ENCODE measurements at regions not wholly inside any gene's neighbourhood (a gene's known extent, or its start where the extent isn't known, plus 50 kb on each side); places are given as distances from the start of the nearest gene placed in this dataset.

- Histone ChIP-seq H3K18ac (ENCODE audit: low read depth, low read length) (no peak overlapping the region), H2BK120ac (ENCODE audit: low read depth, low read length) (no peak overlapping the region), H3K79me1 (ENCODE audit: low read depth in 1 of 2, low read length in 2 of 2) (no peaks in the 10 kb centered on the region), H3K9me3 (ENCODE audit: control insufficient read depth, insufficient read depth, low read length) (peaks cover 5% of the 10 kb centered on the region; the same call in 1 of the 2 replicates), H3K4me3 (ENCODE audit: insufficient read depth, low read depth, low read length) (no peak overlapping the region), H2BK20ac (ENCODE audit: low read depth, low read length) (no peak overlapping the region), H3K36me3 (ENCODE audit: control insufficient read depth, insufficient read depth, low read length) (no peaks in the 10 kb centered on the region), H3K4me1 (ENCODE audit: control insufficient read depth, insufficient read depth, low read length) (no peaks in the 10 kb centered on the region), H3K27ac (ENCODE audit: insufficient read depth, low read length) (no peak overlapping the region), H3K9me1 (ENCODE audit: insufficient read depth, low read length) (no peaks in the 10 kb centered on the region), H2BK5ac (ENCODE audit: low read depth, low read length, poor library complexity, severe bottlenecking) (no peak overlapping the region), H3K14ac (replicated peaks; ENCODE audit: low read depth, low read length) (no peak overlapping the region), H2AK9ac (replicated peaks; ENCODE audit: low read depth, low read length, poor library complexity) (no peak overlapping the region), H2AFZ (replicated peaks; ENCODE audit: low read length, poor library complexity) (no peak overlapping the region), H3K23ac (ENCODE audit: low read depth, low read length) (no peak overlapping the region), H4K20me1 (ENCODE audit: insufficient read depth, low read length) (no peaks in the 10 kb centered on the region), H3K4me2 (ENCODE audit: low read depth, low read length) (no peak overlapping the region), H4K5ac (ENCODE audit: low read depth, low read length) (no peak overlapping the region), H4K8ac (ENCODE audit: low read depth in 2 of 2, low read length in 2 of 2) (no peak overlapping the region), H4K91ac (ENCODE audit: insufficient read depth, low read depth, low read length) (no peak overlapping the region), H3K27me3 (ENCODE audit: control insufficient read depth, insufficient read depth, low read length) (peaks cover 12% of the 10 kb centered on the region; the same call in 1 of the 2 replicates), H3K9ac (ENCODE audit: low read depth, low read length) (no peak overlapping the region), H3K56ac (ENCODE audit: extremely low read depth, insufficient read depth, low read length) (no peak overlapping the region), H3K4ac (ENCODE audit: low read depth, low read length) (no peak overlapping the region), H2AK5ac (ENCODE audit: low read depth, low read length) (no peak overlapping the region), H2BK15ac (ENCODE audit: low read depth, low read length) (no peak overlapping the region)
- dilution Hi-C loops (cut with HindIII; ENCODE audit: low sequenced_read_pairs, unreplicated experiment) (no loop called here), intact Hi-C loops (cut with micrococcal nuclease) (no loop called here), in situ Hi-C loops (cut with MboI; ENCODE audit: low sequenced_read_pairs) (no loop called here)
- no TSS peak for BruUV-seq (replicated peaks)
- WGBS, 2 experiments (ENCODE audit: extremely low coverage in 2 of 2, insufficient read length in 1 of 2): 20% methylated on average over 2 of the region's 21 CpGs; no CpG with 5 or more reads in 1 of the 2 experiments
- TF ChIP-seq MXI1 (IDR thresholded peaks at IDR 0.05; ENCODE audit: borderline replicate concordance, low read depth, low read length): no peak
- no peak for TF ChIP-seq NFE2L2 (IDR thresholded peaks at IDR 0.05; ENCODE audit: low read depth, low read length)
- TF ChIP-seq CTCF (conservative IDR thresholded peaks at IDR 0.05; ENCODE audit: low read depth, low read length): no peak
- TF ChIP-seq RAD21 (IDR thresholded peaks at IDR 0.05; ENCODE audit: low read length): no peak
- TF ChIP-seq ELK1 (IDR thresholded peaks at IDR 0.05; ENCODE audit: borderline replicate concordance, low read depth, low read length): no peak
- no peak for TF ChIP-seq CHD1 (IDR thresholded peaks at IDR 0.05; ENCODE audit: low read depth, low read length)
- TF ChIP-seq POLR2A (IDR thresholded peaks at IDR 0.05; ENCODE audit: low read depth, low read length): no peak
- TF ChIP-seq FOS (IDR thresholded peaks at IDR 0.05; ENCODE audit: low read depth, low read length): no peak
- TF ChIP-seq RFX5 (IDR thresholded peaks at IDR 0.05; ENCODE audit: low read depth, low read length): no peak
- no peak for TF ChIP-seq BHLHE40 (IDR thresholded peaks at IDR 0.05; ENCODE audit: low read depth, low read length)
- TF ChIP-seq MAFK (IDR thresholded peaks at IDR 0.05; ENCODE audit: low read depth, low read length): no peak
- TF ChIP-seq RCOR1 (IDR thresholded peaks at IDR 0.05; ENCODE audit: insufficient replicate concordance, low read length): no peak
- TF ChIP-seq USF2 (IDR thresholded peaks at IDR 0.05; ENCODE audit: low read depth, low read length): no peak
- no peak for DNase-seq
- CTCF ChIA-PET: no interaction called here
- ATAC-seq (ENCODE audit: low read depth): no peak
- POLR2A ChIA-PET (ENCODE audit: unreplicated experiment): no interaction called here
Observed at GRCh38 chrX:39065051-39065871, 264.0 kb downstream of the MID1IP1 start.

Measured in IMR-90 (cell line).